ENCODE measurements at regions not wholly inside any gene's neighbourhood (a gene's known extent, or its start where the extent isn't known, plus 50 kb on each side); places are given as distances from the start of the nearest gene placed in this dataset.
"Not testable (repeated sequence)": the region's sequence is repeated elsewhere in the genome, so short reads cannot be mapped to it uniquely, and the experiment has no call there.

DNA sequence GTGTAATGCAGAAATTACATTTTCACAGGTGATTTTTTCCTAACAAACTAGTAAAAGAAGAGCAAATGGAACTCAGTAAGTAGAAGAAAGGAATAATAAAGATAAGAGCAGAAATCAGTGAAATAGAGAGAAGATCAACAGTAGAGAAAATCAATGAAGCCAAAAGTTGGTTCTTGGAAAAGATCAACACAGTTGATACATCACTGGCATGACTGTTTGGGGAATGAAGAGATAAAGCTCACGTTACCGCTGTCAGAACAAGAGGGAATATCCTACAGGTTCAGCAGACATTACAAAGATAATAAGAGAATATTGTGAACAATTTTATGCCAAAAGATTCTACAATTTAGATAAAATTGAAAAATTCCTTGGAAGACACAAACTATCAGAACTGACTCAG lies 146.4 kb downstream of the ACTR3B start:
- no peak for DNase-seq

DNA sequence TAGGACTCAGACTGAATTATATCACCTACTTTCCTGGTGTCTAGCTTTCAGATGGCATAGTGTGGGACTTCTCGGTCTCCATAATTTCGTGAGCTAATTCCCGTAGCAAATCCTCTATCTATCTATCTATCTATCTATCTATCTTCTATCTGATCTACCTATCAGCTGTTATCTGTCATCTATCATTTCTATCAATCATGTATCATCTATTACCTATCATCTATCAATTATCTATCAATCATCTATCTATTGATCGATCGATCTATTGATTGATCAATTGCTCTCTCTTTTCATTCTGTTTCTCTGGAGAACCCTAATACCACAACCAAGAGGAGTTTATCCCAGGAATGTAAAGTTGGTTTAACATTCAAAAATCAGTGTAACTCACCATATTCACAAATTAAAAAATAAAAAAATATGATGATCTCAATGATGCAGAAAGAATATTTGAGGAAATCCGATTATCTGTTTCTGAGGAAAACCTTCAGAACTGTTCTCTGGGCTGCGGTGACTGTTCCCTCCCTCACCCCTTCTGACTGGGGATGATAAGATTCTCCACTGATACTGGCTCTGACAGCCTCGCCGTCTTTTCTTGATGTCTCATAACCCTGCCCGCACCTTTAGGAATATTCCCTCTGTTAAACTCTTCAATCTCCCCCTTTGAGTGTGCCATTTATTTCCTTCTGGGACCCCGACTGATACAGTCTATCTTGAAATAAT lies 147.7 kb downstream of the ACTR3B start:
- DNase-seq = no peak

DNA sequence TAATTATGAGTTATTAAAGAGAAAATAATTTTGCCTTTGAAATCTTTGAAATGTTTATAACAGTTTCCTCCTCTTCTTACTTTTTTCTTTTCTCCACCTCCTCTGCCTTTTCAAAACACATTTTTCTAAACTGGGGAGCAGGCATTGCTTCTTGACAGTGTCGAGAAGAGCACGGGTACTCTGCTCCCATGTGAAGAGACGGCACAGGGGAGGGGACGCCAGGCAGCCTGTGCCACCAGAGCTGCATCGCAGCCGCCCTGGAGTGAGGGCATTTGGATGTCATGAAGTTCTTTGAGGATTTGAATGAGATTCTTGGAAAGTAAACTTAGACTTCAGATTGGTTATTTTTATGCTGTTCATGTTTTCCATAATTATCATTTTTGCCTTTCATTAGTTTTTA lies 149.7 kb downstream of the ACTR3B start:
- no peak for DNase-seq

DNA sequence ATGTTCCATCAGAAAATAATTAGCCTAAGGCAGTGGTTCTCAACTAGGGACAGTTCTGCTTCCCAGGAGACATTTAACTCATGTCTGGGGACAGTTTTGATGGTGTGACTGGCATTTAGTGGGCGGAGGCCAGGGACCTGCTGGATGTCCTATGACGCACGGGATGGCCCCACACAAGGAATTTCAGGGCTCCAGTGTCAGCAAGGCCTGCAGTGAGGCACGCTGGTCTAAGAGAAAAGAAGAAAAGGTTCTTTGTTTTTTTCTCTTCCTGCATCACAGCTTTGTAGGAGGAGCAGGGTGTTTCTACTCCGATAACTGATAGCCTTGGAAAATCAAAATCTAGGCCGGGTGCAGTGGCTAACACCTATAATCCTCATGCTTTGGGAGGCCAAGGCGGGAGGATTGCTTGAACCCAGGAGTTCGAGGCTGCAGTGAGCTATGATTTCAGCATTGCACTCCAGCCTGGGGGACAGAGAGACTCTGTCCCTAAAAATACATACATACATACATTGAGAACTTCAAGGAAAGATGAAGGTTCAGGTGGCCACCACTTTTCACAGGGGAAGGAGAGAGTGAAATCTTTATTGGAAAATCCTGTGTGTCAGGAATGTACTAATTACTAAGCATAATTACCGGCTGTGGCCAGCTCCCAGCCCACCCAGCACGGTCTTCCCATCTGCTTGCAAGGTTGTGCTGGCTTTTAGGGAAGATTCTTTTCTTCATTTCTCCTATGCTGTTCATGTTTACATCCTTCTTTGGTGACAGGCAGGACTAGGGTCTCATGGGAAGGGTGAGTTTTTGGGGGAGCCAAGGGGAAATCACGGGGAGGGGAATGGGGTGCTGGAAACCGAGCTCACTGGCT lies 150.4 kb downstream of the ACTR3B start:
- DNase-seq = peak; percentile 66

DNA sequence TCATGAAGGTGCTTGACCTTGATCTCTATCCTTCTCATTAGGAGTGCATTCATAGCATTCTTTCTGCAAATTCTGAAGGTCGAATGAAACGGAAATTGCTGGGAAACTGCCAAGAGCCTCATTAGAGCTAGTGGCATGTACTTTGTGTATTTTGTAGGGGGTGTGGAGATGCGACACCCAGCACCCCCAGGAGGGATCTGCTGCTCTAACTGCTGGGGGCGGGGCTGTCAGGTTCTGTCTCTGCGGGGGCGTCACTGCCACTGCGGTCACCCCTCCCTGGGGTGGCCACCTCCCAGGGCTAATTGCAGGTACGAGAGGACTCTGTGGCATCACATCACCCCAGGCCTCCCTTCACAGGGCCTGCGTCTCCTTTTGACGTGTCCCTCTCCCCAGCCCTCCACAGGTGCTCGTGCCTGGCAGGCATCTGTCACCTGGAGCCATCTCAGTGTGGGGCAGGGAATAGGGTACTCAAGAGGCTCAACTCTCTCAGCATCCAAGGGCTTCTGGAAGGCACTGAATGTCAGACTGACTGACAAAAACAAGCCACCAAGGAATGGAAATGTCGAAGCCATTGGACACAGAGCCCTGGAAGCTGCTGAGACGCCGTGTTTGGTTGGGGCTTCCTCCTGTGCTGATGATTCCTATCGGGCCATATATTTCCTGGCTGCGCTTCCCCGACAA lies 151.1 kb downstream of the ACTR3B start:
- DNase-seq = peak; percentile 87

DNA sequence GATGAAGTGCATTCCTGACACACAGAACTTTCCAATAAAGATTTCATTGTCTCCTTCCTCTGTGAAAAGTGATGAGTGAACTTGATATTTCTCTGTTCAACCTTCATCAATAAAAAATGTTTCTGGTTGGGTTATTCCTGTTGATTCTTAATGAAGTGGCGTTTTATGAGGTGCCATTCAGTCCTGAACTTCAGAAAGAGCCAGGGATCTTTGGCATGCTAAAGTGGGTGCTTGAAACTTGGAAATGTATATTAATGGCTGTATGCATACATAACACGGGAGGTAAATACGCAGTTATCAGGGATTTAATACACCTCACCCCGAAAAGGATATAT lies 151.6 kb downstream of the ACTR3B start:
- DNase-seq = peak; percentile 71

DNA sequence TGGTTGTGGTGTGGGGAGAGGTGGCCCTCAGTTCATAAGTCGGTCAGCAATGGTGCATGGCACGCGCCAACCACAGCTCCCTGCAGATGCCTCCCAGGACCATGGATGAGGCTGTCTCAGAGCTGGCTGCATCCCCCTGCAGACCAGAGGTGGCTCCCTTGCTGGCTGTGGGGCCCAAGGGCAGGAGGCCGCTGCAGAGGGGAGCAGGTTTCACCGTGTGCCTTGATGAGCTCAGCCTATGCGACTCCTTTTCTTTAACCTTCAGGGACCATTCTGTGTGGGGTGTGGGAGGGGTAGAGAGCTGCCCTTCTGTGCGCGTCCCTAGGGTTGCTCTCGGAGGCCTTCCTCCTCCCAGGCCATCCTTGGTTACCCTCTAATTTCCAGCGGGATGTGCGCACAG lies 152.4 kb downstream of the ACTR3B start:
- DNase-seq = peak; percentile 33

DNA sequence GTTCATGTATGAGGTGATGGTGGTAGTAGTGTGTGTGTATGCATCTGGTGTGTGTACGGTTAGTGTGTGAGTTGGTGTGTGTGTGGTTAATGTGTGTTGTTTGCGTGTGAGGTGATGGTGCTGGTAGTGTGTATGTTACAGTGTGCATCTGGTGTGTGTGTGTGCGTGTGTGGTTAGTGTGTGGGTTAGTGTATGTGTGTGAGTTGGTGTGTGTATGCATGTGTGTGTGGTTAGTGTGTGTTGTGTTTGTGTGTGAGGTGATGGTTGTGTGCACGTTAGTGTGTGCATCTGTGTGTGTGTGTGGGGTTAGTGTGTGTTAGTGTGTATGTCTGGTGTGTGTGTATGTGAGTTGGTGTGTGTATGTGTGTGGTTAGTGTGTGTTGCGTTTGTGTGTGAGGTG lies 153.0 kb downstream of the ACTR3B start:
- no peak for DNase-seq

DNA sequence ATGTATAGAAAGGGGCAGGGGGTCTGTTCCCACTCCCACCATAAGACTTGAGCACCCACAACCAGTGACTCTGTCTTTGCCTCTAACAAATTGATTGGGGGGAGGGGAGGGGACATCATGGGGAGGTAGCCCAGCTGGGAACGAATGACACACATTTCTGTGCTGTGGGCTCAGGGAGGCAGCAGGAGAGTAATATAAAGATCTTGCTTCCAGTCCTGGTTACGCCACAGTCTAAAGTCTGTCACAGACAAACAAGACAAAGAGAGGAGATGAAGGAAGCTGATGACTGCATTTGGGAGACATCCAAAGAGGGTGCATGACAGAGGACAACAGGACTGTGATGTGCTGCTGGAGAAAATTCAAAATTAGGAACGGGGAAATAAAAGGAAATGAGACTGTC lies 153.9 kb downstream of the ACTR3B start:
- DNase-seq = no peak

DNA sequence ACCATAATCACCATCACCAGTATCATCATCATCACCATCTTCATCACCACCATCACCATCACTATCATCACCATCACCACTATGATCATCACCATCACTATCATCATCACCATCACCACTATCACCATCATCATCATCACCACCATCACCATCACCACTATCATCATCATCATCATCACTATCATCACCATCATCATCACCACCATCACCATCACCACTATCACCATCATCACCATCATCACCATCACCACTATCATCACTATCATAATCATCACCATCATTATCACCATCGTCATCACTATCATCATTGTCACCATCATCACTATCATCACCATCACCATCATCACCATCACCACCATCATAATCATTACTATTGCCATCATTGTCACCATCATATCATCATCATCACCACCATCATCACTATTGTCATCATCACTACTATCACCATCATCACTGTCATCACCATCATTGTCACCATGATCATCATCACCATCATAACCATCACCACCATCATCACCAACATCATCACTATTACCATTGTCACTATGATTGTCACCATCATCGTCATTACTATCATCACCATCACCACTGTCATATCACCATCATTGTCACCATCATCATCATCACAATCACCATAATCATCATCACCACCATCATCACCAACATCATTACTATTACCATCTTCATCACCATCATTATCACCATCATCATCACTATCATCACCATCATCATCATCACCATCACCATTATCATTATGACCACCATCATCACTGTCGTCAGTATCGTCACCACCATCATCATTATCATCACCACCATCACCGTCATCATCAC lies 154.7 kb downstream of the ACTR3B start:
- DNase-seq = no peak

DNA sequence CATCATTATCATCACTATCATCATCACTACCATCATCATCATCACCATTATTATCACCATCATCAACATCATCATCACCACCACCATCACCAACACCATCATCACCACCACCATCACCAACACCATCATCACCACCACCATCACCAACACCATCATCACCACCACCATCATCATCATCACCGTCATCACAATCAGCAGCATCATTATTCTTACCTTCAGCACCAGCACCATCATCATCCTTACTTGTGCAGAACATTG lies 155.2 kb downstream of the ACTR3B start:
- not testable (repeated sequence) for DNase-seq

DNA sequence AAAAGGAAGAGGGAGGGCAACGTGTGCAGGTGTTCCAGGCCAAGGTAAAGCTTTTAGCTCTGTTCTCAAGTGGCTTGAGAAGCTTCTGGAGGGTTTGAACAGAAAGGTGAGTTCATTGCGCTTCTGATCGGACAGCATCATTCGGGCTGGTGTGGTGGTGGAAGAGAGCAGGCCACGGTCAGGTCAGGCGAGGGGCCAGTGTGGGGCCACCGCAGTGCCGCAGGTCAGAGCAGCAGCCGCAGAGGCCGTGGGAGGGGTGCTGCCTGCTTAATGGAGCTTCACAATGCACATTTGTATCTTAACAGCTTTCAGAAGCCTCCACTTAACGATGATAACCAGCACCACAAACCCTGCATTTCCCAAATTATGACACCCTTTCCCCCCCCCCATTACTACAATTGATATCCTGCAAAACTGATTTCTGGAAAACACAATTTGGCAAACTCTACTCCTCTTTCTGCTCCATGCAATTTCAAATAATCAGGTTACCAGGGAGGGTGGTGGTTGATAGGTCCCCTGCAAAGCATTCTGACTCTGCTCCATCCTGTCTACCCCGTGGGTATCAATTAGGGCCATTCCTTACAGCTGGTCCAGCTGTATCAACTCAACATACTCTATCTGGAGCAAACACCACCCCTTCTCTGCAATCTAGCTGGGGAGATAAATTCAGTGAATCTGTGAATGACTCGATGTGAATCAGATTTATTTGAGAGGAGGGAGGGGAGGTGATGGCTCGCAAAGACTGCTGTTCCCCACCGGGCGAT lies 162.9 kb downstream of the ACTR3B start:
- no peak for DNase-seq

DNA sequence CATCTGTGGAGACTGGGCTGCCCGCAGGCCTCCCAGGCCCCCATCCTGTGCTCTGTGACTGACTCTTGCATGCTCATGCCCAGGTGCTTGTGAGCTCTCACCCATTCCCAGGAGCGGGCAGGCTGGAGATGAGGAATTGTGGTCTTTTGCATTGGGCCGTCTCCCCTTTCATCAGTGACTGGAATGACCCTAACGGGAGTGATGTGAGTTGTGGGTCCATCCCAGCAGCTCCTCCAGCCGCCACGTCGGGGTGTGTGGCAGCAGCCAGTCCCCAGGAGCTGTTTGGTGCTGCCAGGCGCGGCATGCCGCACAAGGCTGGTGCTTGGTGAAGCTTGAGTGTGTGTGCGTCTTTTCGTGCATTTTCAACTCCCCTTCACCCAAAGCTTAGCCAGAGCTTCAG lies 164.2 kb downstream of the ACTR3B start:
- DNase-seq = no peak

DNA sequence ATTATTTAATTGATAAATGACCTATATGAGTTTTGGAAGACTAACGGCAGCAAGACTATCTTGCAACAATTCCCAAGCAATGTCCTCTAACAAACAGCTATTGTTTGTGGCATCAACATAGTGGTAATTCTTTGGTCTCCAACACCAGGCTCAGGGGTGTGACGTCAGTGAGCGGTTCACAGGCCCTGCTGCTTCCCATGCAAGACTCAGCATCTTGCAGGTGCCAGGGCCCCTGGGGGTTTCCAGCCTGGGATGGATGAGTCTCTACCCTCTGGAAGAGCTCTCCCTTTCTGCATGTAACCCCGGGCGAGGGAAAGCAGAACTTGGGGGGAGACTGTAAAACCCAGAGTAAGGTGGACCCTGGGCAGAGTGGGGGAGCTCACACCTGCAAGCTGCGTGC lies 164.7 kb downstream of the ACTR3B start:
- no peak for DNase-seq

DNA sequence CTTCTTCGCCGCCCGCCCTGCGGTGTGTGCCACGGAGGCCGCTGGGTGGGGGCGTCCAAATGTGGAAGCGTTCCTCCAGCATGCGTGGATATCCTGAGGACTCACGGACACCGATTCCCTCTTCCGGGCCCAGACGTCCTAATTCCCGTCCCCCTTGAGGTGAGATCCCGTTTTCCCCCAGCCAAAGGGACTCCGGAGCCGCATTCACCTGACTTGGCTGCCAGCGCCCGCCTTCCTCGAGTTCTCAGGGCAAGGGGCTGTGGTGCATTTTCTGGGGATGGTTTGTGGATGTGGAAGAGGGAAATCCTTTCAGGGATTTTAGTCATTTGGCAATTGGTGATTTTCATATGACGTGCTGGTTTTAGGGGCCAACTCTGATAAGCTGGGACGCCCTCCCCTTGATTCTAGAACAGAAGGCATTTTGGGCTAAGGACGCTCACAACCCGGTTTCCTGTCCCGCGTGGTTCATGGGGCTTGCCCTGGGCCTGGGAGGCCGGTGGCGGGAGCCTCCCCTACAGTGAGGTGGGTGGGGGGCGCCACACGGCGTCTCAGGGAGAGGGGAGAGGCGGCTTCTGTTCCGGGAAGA lies 165.4 kb downstream of the ACTR3B start:
- no peak for DNase-seq

DNA sequence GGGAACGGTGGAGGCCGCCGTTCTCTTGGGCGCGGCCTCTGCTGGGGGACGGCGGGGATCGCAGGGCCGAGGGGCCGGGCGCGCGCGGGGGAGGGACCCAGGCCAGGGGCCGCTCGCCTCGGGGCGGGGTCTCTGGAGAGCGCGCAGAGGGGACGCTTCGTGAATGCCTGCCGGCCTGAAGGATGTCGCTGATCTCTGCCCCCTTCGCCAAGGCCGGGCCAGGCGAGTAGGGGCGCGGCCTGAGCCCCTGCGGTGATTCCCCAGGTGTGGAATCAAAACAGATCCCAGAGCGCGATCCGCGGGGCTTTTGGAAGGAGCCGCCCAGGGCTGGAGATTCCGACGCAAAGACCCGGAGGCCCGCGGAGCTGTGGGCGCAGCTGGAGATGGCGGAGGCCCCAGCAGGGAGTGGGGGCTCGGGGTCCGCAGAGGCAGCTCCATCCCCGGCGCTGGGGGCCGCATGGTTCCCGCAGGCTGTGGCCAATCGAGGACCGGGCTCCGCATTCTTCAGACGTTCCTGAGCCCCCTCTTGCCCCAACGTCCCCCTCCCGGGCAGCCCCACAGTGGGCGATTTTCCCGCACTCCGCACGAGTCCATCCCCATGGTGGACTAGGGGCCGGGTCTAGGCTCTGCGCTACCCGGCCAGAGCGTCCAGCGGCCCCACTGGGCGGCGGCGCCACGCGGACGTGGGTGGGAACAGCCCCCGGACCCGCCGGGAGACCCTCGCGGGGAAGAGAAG lies 166.0 kb downstream of the ACTR3B start:
- DNase-seq = peak; percentile 83

DNA sequence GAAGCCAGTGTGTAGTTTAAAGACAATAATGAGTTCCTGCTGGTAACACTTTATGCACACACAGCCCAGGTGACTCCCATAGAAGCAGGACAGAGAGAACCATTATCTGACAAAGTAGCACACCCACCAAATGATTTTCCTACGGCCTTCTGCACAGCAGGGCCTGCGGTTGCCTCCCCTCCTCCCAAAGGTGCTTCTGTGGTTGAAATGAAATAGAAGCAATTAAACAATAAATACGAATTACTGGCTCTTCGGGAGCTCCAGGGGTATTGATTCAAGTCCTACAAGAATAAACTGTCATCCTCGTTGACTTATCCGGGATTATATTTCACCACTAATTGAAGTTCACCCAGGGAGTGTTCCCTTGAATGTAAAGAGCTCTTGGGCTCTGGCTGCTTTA lies 172.1 kb downstream of the ACTR3B start:
- no peak for DNase-seq

DNA sequence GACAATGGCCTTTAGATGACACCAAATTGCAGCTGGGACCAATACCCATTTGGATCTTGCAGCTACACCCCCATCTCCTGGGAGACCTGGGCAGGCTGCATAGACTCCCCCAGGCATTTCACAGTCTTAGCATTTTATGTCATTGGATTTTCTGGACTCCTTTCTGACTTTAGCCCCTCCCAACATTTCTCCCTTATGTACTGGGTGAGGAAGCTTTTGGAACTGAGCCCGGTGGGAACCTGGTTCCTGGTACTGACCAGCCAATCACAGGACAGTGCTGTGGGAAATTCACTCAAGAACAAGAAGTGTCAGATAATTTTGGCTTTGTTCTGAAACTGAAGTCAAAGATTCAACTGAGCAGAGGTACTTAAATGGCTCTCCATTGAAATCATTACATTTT lies 177.7 kb downstream of the ACTR3B start:
- no peak for DNase-seq

DNA sequence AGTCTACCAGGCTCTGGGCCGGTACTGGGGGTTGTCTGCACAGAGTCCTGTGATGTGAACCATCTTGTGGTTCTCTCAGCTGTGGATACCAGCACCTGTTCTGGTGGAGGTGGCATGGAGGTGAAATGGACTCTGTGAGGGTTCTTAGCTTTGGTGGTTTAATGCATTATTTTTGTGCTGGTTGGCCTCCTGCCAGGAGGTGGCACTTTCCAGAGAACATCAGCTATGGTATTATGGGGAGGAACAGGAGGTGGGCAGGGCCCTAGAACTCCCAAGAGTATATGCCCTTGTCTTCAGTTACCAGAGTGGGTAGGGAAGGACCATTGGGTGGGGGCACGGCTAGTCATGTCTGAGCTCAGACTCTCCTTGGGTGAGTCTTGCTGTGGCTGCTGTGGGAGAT lies 187.1 kb downstream of the ACTR3B start:
- DNase-seq = not testable (repeated sequence)

DNA sequence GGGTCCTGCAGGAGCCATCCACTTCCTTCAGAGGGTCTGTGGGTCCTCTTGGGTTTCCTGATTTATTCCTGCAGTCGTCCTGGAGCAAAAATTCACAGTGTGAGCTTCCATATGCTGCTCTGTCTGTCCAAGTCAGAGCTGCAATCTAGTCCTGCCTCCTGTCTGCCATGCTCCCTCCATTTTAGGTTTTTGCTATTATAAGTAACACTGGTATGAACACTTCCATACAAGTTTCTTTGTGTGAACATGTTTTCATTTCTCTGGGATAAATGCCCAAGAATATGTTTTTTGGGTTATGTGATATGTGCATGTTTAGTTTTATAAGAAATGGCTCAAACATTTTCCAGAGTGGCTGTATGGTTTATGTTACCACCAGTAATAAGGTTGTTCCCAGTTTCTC lies 188.1 kb downstream of the ACTR3B start:
- DNase-seq = no peak

DNA sequence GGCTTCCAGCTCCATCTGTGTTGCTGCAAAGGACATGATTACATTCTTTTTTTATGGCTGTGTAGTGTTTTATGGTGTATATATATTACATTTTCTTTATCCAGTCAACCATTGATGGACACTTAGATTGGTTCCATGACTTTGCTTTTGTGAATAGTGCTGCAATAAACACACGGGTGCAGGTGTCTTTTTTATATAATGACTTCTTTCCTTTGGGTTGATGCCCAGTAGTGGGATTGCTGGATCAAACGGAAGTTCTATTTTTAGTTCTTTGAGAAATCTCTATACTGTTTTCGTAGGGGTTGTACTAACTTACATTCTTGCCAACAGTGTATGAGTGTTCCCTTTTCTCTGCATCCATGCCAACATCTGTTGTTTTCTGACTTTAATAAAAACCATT lies 189.7 kb downstream of the ACTR3B start:
- DNase-seq = no peak
